Rectal smooth muscle tissue (tissue), 1 donor: ENCODE measurements at regions not wholly inside any gene's neighbourhood (a gene's known extent, or its start where the extent isn't known, plus 50 kb on each side); places are given as distances from the start of the nearest gene placed in this dataset.
A peak's percentile ranks its signal among the peaks of the same experiment; 100 is the strongest.

ENCODE experiments used
- H3K27ac ChIP-seq: one replicate; pipeline ENCODE4 v1.7.0; 2013; ENCODE audit warnings: low read depth, low read length, inconsistent platforms
- H3K27me3 ChIP-seq: one replicate; pipeline ENCODE4 v1.7.0; 2013; ENCODE audit warnings: low read length; ENCODE audit not compliant: control insufficient read depth, insufficient read depth
- H3K36me3 ChIP-seq: one replicate; pipeline ENCODE4 v1.7.0; 2013; ENCODE audit warnings: low read length; ENCODE audit not compliant: control insufficient read depth, insufficient read depth
- H3K4me1 ChIP-seq: one replicate; pipeline ENCODE4 v1.7.0; 2013; ENCODE audit warnings: low read length; ENCODE audit not compliant: control insufficient read depth, insufficient read depth
- H3K4me3 ChIP-seq: one replicate; pipeline ENCODE4 v1.7.0; 2013; ENCODE audit warnings: low read length
- H3K9ac ChIP-seq: one replicate; pipeline ENCODE4 v1.7.0; 2013; ENCODE audit warnings: low read length

GRCh38 chr18:76265497-76266235 lies 229.4 kb downstream of the ZNF516 start:
- Histone ChIP-seq H3K27me3 (no peaks in the 10 kb centered on the region), H3K9ac (no peak overlapping the region), H3K36me3 (no peaks in the 10 kb centered on the region), H3K4me3 (peak overlapping the region; percentile 47), H3K4me1 (no peaks in the 10 kb centered on the region), H3K27ac (peak overlapping the region; percentile 59)

DNA sequence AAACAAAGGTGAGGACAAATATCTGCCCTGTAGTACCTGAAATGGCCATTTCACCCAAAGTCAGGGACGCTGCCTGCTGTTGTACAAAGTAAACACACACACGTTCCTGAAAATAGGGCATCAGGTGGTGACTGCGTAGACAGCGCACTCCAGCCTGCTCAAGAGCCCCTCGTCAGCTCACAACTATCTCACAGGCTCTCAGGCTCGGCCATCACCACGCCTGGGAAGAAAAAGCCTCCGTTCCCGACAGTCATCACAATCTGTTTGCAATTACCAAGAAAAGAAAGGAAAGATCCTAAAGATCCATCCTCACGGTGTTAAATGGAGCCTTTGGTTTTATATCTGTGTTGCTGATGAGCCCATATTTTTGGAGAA lies 230.2 kb downstream of the ZNF516 start:
- no peak overlapping the region for H3K27ac ChIP-seq
- no peak overlapping the region for H3K9ac ChIP-seq

GRCh38 chr18:76264198-76264875 lies 230.7 kb downstream of the ZNF516 start:
- no peak overlapping the region for H3K4me3 ChIP-seq
- no peaks in the 10 kb centered on the region for H3K4me1 ChIP-seq
- H3K9ac ChIP-seq = no peak overlapping the region
- no peaks in the 10 kb centered on the region for H3K36me3 ChIP-seq
- H3K27me3 ChIP-seq = no peaks in the 10 kb centered on the region
- H3K27ac ChIP-seq = no peak overlapping the region

More for the DNA sequence above, 230.2 kb downstream of the ZNF516 start:
- H3K27me3 ChIP-seq = no peaks in the 10 kb centered on the region
- no peaks in the 10 kb centered on the region for H3K4me1 ChIP-seq
- no peak overlapping the region for H3K4me3 ChIP-seq
- no peaks in the 10 kb centered on the region for H3K36me3 ChIP-seq

DNA sequence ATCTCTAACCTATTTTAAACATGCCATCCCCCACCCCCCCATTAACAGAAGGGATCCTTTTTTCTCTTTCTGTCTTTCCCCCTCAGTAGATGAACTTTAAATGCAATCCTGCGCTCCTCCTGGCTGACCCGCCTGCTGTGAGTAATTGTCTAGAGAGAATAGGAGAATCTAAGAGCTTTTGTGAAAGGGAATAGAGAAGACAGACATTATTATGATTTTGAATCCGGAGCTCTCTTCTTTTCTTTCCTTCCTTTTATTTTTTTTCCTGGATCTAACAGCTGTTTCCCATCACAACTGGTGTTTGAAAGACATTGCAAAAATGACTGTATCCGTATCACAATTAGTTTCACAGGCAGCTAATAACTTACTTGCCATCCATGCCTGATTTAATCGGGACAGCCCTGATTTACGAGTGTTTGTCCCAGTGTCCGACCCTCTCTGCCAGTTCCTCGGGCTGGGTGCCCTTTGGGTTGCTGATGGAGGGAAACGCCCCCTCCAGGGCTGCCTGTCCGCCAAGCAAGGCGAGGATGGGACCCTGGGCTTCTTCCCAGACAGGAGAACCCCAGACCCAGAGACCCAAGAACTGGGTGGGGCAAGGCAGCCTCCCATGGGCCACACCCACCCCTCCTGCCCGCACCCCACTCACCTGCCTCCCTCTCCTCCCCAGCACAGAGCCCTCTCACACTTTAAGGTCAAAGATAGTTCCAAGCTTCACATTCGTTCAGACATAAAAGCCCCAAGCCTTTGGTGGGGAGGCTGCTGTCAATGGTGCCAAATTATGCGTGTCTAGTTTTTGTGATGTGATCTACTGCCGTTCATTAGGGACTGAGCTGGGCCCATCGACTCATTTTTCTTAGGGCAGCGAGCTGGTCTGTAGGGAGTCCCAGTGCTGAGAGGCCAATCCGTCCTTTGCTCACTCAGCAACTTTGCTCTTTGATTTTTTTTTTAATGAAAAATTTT lies 231.7 kb downstream of the ZNF516 start:
- no peaks in the 10 kb centered on the region for H3K4me1 ChIP-seq

GRCh38 chr18:76260941-76261472 lies 234.0 kb downstream of the ZNF516 start:
- no peak overlapping the region for H3K27ac ChIP-seq
- no peak overlapping the region for H3K4me3 ChIP-seq
- H3K36me3 ChIP-seq = no peaks in the 10 kb centered on the region
- H3K9ac ChIP-seq = no peak overlapping the region
- no peaks in the 10 kb centered on the region for H3K27me3 ChIP-seq
- H3K4me1 ChIP-seq = peaks cover 2% of the 10 kb centered on the region

More for the DNA sequence above, 231.7 kb downstream of the ZNF516 start:
- no peak overlapping the region for H3K9ac ChIP-seq
- no peaks in the 10 kb centered on the region for H3K36me3 ChIP-seq
- H3K27me3 ChIP-seq = no peaks in the 10 kb centered on the region
- no peak overlapping the region for H3K4me3 ChIP-seq
- no peak overlapping the region for H3K27ac ChIP-seq

DNA sequence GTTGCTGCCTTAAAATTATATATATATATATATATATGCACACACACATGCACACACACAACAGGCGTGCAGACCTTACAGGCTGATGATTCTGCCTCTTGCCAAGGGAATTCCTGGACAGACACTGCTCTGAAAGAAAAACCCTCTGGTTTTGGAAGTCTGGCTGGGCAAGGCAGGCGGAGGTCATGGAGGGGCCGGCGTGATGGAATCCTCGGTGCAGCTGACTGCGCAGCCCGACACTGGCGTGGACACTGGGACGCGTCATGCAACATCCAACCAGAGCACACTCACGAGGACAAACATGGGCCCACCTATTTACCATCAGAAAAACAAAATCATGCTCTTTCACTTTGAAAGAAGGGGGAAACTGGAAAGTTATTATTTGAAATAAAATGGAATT lies 235.3 kb downstream of the ZNF516 start:
- no peak overlapping the region for H3K9ac ChIP-seq
- H3K4me3 ChIP-seq = no peak overlapping the region
- H3K27me3 ChIP-seq = no peaks in the 10 kb centered on the region
- H3K4me1 ChIP-seq = peaks cover 2% of the 10 kb centered on the region
- H3K27ac ChIP-seq = no peak overlapping the region
- H3K36me3 ChIP-seq = no peaks in the 10 kb centered on the region

GRCh38 chr18:76259096-76259495 lies 235.9 kb downstream of the ZNF516 start:
- no peak overlapping the region for H3K9ac ChIP-seq
- no peaks in the 10 kb centered on the region for H3K36me3 ChIP-seq
- peaks cover 2% of the 10 kb centered on the region for H3K4me1 ChIP-seq
- no peak overlapping the region for H3K4me3 ChIP-seq
- H3K27ac ChIP-seq = no peak overlapping the region
- H3K27me3 ChIP-seq = no peaks in the 10 kb centered on the region

DNA sequence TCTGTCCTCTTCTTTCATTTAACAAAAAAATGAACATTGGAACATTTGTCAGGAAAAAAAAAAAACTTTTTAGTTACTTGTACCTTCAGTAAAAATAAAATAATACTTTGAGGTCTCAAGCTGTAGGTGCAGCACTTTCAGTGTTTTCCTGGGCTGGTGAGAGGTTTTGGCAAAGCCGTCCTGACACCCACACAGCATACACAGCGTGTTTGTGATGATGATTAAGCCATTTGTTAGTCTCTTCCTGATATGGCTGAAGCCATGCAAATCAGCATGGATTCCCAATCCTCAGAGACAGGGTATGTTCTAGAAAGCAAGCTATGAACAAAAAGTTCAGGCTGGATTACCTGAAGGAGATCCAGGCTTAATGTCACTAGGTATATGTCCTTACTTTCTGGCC lies 236.8 kb downstream of the ZNF516 start:
- Histone ChIP-seq H3K4me3 (no peak overlapping the region), H3K9ac (no peak overlapping the region), H3K36me3 (no peaks in the 10 kb centered on the region), H3K27me3 (no peaks in the 10 kb centered on the region), H3K27ac (no peak overlapping the region), H3K4me1 (peaks cover 2% of the 10 kb centered on the region)

DNA sequence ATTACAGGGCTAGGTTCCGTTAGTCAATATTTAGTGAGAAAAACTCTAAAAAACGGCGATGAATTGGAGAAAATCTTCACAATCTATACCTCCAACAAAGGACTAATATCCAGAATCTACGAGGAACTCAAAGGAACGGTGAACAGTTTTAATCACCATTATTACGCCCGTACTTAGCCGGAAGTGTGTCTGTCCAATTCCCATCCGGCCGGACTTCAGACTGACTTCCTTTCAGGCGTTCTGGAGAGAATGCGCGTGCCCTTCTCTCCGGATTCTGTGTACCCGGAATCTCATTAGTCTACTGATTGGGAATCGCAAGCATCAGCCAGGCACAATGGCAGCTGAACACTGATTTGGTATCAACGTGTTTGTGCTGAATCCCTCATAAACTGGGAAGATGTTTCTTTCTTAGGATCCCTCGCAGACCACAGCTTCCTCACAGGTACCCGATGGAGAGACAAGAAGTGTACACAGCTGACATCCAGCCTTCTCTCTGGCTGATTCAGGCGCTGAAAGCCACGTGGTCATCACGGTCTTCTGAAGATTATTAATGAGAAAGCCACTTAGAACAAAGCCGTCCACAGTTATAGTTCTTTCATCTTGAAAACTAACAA lies 239.9 kb downstream of the ZNF516 start:
- H3K4me1 ChIP-seq = peaks cover 2% of the 10 kb centered on the region
- H3K27ac ChIP-seq = no peak overlapping the region
- H3K36me3 ChIP-seq = no peaks in the 10 kb centered on the region
- no peak overlapping the region for H3K4me3 ChIP-seq
- H3K9ac ChIP-seq = no peak overlapping the region
- H3K27me3 ChIP-seq = no peaks in the 10 kb centered on the region

- Histone ChIP-seq H3K9ac (no peak overlapping the region), H3K4me1 (peaks cover 2% of the 10 kb centered on the region), H3K36me3 (no peaks in the 10 kb centered on the region), H3K27me3 (no peaks in the 10 kb centered on the region), H3K27ac (no peak overlapping the region), H3K4me3 (no peak overlapping the region)
These were observed 242.2 kb downstream of the ZNF516 start for GRCh38 chr18:76252880-76253279.

DNA sequence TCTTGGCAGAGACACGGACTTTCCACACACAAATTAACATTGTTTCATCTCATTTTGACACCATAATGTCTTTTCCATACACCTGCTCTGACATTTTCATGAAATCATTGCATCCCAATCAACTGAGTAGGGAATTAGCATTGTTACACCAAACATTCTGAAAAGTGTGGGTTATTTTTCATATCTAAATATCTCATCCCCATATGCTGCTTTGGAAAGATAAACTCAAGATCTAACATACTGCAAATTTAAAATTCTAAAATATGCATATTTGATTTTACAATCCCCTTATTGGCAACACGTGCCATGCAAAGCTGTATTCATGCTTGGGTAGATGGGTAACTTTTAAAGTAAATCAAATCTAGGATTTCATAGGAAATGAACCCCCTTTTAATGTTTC lies 242.9 kb downstream of the ZNF516 start:
- H3K27me3 ChIP-seq = no peaks in the 10 kb centered on the region
- no peaks in the 10 kb centered on the region for H3K36me3 ChIP-seq
- no peak overlapping the region for H3K4me3 ChIP-seq
- no peak overlapping the region for H3K9ac ChIP-seq
- no peak overlapping the region for H3K27ac ChIP-seq
- H3K4me1 ChIP-seq = peaks cover 2% of the 10 kb centered on the region

DNA sequence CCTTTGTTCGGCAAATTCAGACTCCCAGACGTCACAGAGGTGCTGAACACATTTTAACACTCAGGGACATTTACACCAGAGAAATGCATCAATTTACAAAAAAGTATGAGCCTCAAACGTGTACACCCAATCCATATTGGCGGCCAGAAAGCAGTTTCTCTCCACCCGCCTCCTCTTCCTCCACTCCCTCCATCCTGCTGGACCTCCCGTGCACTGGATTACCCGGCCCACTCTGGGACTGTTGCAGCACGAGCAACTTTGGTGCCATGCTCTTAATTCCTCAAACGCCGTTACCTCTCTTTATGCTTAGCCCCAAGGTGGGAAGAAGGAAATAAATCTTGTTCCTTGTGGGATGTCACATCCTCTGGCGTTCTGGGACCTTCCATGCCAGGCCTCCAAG lies 243.4 kb downstream of the ZNF516 start:
- H3K36me3 ChIP-seq = no peaks in the 10 kb centered on the region
- no peak overlapping the region for H3K4me3 ChIP-seq
- H3K27ac ChIP-seq = no peak overlapping the region
- H3K4me1 ChIP-seq = no peaks in the 10 kb centered on the region
- H3K9ac ChIP-seq = no peak overlapping the region
- no peaks in the 10 kb centered on the region for H3K27me3 ChIP-seq
